GM10266 (cell line): ENCODE measurements at regions not wholly inside any gene's neighbourhood (a gene's known extent, or its start where the extent isn't known, plus 50 kb on each side); places are given as distances from the start of the nearest gene placed in this dataset.

ENCODE experiments used
- DNase-seq: peaks from one replicate; pipeline ENCODE4 v3.0.0; 2012; ENCODE audit errors: extremely low spot score
- TF ChIP-seq, protein P1 (sequence below): IDR thresholded peaks from 2 replicates; pipeline ENCODE4 v1.5.1; 2012; ENCODE audit warnings: mild to moderate bottlenecking, low read depth; ENCODE audit not compliant: control insufficient read depth, insufficient read depth; ENCODE audit errors: missing control alignments

DNA sequence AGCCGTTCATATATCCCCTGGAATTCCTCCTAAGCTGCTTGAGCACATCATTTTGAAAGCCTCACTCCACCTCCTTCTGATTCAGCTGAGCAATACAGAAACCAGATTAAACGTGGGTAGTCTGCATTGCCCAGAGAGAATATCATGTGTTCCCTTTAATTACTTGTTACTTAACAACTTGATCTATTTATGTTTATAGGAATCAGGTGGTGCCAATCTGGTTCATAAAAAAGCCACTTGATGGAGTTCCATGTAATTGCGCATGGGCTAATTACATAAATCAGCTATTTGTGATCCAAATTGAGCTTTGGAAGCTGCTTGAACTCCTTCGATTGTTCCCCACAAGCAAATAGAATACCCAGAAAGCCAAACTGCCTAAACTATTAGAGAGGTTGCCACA lies 114.7 kb upstream of the ADCY1 start:
- DNase-seq: no peak
- TF ChIP-seq, protein P1, sequence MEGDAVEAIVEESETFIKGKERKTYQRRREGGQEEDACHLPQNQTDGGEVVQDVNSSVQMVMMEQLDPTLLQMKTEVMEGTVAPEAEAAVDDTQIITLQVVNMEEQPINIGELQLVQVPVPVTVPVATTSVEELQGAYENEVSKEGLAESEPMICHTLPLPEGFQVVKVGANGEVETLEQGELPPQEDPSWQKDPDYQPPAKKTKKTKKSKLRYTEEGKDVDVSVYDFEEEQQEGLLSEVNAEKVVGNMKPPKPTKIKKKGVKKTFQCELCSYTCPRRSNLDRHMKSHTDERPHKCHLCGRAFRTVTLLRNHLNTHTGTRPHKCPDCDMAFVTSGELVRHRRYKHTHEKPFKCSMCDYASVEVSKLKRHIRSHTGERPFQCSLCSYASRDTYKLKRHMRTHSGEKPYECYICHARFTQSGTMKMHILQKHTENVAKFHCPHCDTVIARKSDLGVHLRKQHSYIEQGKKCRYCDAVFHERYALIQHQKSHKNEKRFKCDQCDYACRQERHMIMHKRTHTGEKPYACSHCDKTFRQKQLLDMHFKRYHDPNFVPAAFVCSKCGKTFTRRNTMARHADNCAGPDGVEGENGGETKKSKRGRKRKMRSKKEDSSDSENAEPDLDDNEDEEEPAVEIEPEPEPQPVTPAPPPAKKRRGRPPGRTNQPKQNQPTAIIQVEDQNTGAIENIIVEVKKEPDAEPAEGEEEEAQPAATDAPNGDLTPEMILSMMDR: no peak

DNA sequence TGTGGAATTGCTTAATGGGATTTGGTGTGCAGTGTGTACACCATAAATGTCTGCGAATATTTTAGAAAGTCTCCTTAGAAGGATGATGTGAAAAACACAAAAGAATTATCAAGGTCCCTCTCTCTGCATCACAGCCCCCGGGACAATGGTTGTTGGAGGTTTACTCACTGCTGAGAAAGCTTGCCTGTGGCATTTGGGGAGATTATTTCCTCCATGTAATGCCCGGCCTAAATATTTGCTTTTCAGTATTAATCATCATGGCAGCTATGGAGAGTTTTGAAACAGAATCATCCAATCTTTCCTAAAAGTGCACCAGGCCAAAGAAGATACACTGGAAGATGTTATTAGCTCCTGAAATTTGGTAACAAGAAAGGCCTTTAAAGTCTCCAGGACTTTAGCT lies 113.8 kb upstream of the ADCY1 start:
- no peak for DNase-seq
- TF ChIP-seq, protein P1: no peak

DNA sequence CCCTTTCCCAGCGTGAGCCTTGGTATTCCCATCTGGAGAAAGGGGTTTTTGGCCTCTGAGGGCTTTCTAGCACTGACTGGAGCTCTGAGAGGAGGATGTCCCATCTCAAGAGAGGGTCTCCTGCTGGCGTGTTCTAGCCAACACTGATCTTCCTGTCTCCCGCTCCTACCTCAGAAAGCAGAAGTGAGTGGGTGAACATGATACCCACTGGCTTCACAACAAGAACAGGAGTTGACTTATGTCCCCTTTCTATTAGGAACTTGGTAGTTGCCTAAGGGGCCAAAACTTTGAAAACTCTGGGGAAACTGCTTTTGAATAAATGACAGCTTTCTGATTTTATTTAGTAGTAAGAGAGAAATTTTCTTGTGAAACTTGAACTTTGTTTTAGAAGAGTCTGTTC lies 113.1 kb upstream of the ADCY1 start:
- TF ChIP-seq, protein P1: no peak
- DNase-seq: no peak

DNA sequence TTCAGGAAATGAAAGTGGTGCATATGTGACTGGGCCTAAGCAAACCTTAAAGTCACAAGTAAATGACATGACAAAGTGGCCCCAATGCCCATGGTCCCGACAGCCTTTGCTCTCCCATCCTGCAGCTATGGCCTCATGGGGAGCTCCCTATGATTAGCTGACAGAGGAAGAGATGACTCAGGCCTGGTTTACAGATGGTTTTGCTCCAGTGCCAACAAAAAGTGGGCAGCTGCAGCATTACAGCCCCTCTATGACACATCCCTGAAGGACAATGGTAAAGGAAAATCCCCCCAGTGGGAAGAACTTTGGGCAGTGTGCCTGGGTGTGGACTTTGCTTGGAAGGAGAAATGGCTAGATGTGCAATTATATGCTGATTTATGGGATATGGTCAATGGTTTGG lies 105.1 kb upstream of the ADCY1 start:
- no peak for DNase-seq
- TF ChIP-seq, protein P1: no peak

DNA sequence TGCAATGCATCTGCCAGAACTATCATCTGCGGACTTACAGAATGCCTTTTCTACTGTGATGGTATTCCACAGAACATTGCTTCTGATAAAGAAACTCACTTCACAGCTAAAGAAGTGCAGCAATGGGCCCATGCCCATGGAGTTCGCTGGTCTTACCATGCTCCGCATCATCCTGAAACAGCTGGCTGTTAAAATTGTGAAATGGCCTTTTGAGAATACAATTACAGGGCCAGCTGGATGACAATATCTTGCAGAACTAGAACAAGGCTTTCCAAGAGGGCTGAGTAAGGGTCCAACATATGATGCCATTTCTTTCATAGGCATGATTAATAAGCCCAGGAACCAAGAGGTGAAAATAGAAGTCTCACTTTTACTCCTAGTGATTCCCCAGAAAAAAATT lies 104.1 kb upstream of the ADCY1 start:
- TF ChIP-seq, protein P1: no peak
- DNase-seq: no peak

DNA sequence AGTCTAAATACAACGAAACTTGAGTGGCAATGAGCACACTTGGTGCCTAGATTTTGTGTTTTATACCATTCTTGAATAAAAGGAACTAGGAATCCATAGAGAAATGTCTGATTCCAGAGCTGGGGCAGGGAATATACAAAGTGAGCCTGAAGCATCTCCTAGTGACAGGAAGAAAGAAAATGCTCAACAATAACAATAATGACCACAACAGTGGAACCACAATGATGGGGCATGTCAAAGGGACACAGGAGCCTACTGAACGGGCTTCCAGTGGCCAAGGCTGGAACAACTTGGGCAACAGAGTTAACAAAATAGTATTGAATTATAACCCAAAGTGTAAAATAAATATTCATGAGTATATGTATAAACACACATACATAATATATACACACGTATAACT lies 94.4 kb upstream of the ADCY1 start:
- no peak for DNase-seq
- TF ChIP-seq, protein P1: no peak

DNA sequence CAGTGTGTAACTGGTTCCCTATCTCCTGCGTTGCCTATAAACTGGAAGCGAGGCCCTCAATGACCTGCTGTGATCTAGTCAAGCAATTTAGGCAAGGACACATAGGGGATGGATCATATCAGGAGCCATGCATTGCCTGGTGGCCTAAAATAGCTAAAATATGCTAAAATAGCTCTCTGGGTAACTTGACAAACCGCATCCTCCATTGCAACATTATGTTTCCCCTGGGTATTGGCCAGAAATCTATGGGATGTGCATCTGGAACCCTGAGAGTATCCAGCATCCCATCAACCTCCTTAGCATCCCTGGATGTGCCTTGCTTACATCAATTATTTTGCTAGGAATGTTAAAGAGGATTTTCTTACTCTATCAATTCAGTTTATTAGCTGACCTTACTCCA lies 91.7 kb upstream of the ADCY1 start:
- no peak for DNase-seq

More for the DNA sequence above, 91.7 kb upstream of the ADCY1 start:
- TF ChIP-seq, protein P1: no peak
